Trophoblast cell (in vitro differentiated cells and primary cell): ENCODE measurements at regions not wholly inside any gene's neighbourhood (a gene's known extent, or its start where the extent isn't known, plus 50 kb on each side); places are given as distances from the start of the nearest gene placed in this dataset.

Experiments used
- DNase-seq, 2 donors: peaks; one replicate each; pipeline ENCODE4 v3.0.0-alpha.2; 2016
- H2AFZ ChIP-seq: 2 replicates; pipeline ENCODE4 v1.6.1; 2013; ENCODE audit warnings: low read length, moderate library complexity, mild to moderate bottlenecking; ENCODE audit not compliant: insufficient read depth, poor library complexity
- H2AK5ac ChIP-seq: 2 replicates; pipeline ENCODE4 v1.6.1; 2013; ENCODE audit warnings: mild to moderate bottlenecking, low read length
- H2BK120ac ChIP-seq: 2 replicates; pipeline ENCODE4 v1.6.1; 2013; ENCODE audit warnings: low read length, mild to moderate bottlenecking, moderate library complexity; ENCODE audit not compliant: insufficient read depth, poor library complexity
- H2BK12ac ChIP-seq: 2 replicates; pipeline ENCODE4 v1.6.1; 2013; ENCODE audit warnings: mild to moderate bottlenecking, low read length, moderate library complexity
- H2BK5ac ChIP-seq: 2 replicates; pipeline ENCODE4 v1.6.1; 2013; ENCODE audit warnings: low read length, low read depth, moderate library complexity, mild to moderate bottlenecking; ENCODE audit not compliant: poor library complexity
- H3K14ac ChIP-seq: 2 replicates; pipeline ENCODE4 v1.6.1; 2013; ENCODE audit warnings: mild to moderate bottlenecking, low read length
- H3K18ac ChIP-seq: 2 replicates; pipeline ENCODE4 v1.6.1; 2013; ENCODE audit warnings: mild to moderate bottlenecking, low read length
- H3K23ac ChIP-seq: 2 replicates; pipeline ENCODE4 v1.6.1; 2013; ENCODE audit warnings: low read length
- H3K27ac ChIP-seq: 2 replicates; pipeline ENCODE4 v1.5.1; 2013; ENCODE audit warnings: low read depth, mild to moderate bottlenecking, inconsistent platforms, low read length, moderate library complexity
- H3K27me3 ChIP-seq: 2 replicates; pipeline ENCODE4 v1.6.1; 2013; ENCODE audit warnings: inconsistent platforms, mild to moderate bottlenecking, low read length, moderate library complexity; ENCODE audit not compliant: insufficient read depth
- H3K36me3 ChIP-seq, 2 experiments: 1 replicate in 1 of 2; 2 replicates in 1 of 2; pipeline ENCODE4 v1.6.1; 2013; ENCODE audit warnings: low read length in 2 of 2, mild to moderate bottlenecking in 2 of 2, moderate library complexity in 1 of 2; ENCODE audit not compliant: insufficient read depth in 2 of 2, control insufficient read depth in 1 of 2
- H3K4ac ChIP-seq: 2 replicates; pipeline ENCODE4 v1.6.1; 2013; ENCODE audit warnings: low read depth, mild to moderate bottlenecking, low read length, moderate library complexity
- H3K4me1 ChIP-seq, 2 experiments: 1 replicate in 1 of 2; 2 replicates in 1 of 2; pipeline ENCODE4 v1.6.1; 2013; ENCODE audit warnings: low read length in 2 of 2, mild to moderate bottlenecking in 2 of 2, moderate library complexity in 1 of 2; ENCODE audit not compliant: insufficient read depth in 2 of 2, control insufficient read depth in 1 of 2
- H3K4me2 ChIP-seq: 2 replicates; pipeline ENCODE4 v1.6.1; 2013; ENCODE audit warnings: inconsistent platforms, mild to moderate bottlenecking, low read length, moderate library complexity
- H3K4me3 ChIP-seq: 2 replicates; pipeline ENCODE4 v1.5.1; 2013; ENCODE audit warnings: mild to moderate bottlenecking, low read depth, low read length, inconsistent platforms
- H3K79me1 ChIP-seq: one replicate; pipeline ENCODE4 v1.6.1; 2013; ENCODE audit warnings: low read length
- H3K79me2 ChIP-seq: 2 replicates; pipeline ENCODE4 v1.6.1; 2013; ENCODE audit warnings: low read length, mild to moderate bottlenecking; ENCODE audit not compliant: control insufficient read depth, insufficient read depth, poor library complexity
- H3K9ac ChIP-seq: 2 replicates; pipeline ENCODE4 v1.6.1; 2013; ENCODE audit warnings: mild to moderate bottlenecking, low read length
- H3K9me3 ChIP-seq: 2 replicates; pipeline ENCODE4 v1.6.1; 2013; ENCODE audit warnings: low read depth, mild to moderate bottlenecking, control low read depth, inconsistent platforms, low read length; ENCODE audit not compliant: insufficient read depth
- H4K12ac ChIP-seq: 2 replicates; pipeline ENCODE4 v1.6.1; 2013; ENCODE audit warnings: low read depth, mild to moderate bottlenecking, low read length, moderate library complexity
- H4K8ac ChIP-seq: 2 replicates; pipeline ENCODE4 v1.6.1; 2013; ENCODE audit warnings: low read depth, mild to moderate bottlenecking, low read length, moderate library complexity
- H4K91ac ChIP-seq: one replicate; pipeline ENCODE4 v1.6.1; 2013; ENCODE audit warnings: low read depth, mild to moderate bottlenecking, low read length, moderate library complexity
- WGBS: extraction: QIAGEN DNeasy Blood & Tissue Kit; methylation state at CpG from one replicate; pipeline ENCODE4 v1.1.7; 2013; ENCODE audit warnings: missing lambda C conversion rate; ENCODE audit not compliant: insufficient read length, insufficient coverage; ENCODE audit errors: extremely low coverage; 5-methylcytosine and 5-hydroxymethylcytosine counted together

DNA sequence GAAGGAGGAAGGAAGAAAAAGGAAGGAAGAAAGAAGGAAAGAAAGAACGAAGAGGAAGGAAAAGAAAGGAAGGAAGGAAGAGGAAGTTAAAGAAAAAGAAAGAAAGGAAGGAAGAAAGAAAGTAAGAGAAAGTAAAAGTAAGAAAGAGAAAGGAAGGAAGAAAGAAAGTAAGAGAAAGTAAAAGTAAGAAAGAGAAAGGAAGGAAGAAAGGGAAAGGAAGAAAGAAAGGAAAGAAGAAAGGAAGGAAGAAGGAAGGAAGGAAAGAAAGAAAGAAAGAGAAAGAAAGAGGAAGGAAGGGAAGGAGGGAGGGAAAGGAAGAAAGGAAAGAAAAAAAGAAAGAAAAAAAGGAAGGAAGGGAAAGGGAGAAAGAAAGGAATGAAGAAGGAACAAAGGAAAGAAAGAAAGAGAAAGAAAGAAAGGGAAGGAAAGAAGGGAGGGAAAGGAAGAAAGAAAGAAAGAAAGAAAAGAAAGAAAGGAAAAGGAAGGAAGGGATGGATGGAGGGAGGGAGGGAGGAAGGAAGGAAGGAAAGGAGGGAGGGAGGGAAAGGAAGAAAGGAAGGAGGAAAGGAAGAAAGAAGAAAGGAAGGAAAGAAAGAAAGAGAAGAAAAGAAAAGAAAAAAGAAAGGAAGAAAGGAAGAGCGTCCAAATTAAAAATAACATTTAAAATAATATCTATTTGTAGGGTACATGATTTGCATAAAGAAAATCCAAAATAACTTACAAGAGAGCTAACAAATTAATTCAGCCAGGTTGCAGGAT is 827.9 kb downstream of the TSN start:
- Histone ChIP-seq H3K4me2 (no peak overlapping the region), H3K4me3 (no peak overlapping the region), H2AFZ (no peak overlapping the region), H3K9ac (no peak overlapping the region), H3K27ac (no peak overlapping the region), H3K79me1 (no peaks in the 10 kb centered on the region), H2BK12ac (no peak overlapping the region), H4K12ac (no peak overlapping the region), H4K91ac (no peak overlapping the region), H3K36me3 (no peaks in the 10 kb centered on the region), H3K79me2 (no peaks in the 10 kb centered on the region), H2BK120ac (no peak overlapping the region), H2AK5ac (no peak overlapping the region), H3K9me3 (no peaks in the 10 kb centered on the region), H2BK5ac (no peak overlapping the region), H3K4me1 (no peaks in the 10 kb centered on the region), H4K8ac (no peak overlapping the region), H3K14ac (no peak overlapping the region), H3K18ac (no peak overlapping the region), H3K23ac (no peak overlapping the region), H3K4ac (no peak overlapping the region), H3K27me3 (no peaks in the 10 kb centered on the region)
- 88% methylated on average over 1 of the region's 2 CpGs for WGBS
- DNase-seq = no peak

DNA sequence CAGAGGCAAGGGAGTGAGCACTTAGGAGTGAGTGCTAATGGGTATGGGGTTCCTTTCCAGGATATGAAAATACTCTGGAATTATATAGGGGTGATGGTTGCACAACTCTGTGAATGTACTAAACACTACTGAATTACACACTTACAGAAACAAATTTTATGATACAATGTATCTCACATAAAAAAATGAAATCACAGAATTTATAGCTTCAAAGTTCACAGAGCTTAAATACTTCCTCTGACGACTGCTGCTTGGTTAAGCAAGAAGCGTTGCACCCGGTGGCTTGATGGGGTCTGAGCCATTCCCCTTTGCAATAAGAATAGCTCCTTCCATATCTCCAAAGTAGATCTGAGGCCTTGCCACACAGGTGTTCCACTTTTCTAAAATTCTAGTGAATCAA is 835.1 kb downstream of the TSN start:
- H3K79me2 ChIP-seq = no peaks in the 10 kb centered on the region
- H3K14ac ChIP-seq = no peak overlapping the region
- DNase-seq = no peak
- H3K4ac ChIP-seq = no peak overlapping the region
- H3K23ac ChIP-seq = no peak overlapping the region
- no CpG with 5 or more reads among the region's 3 CpGs for WGBS
- no peak overlapping the region for H4K12ac ChIP-seq
- H3K9ac ChIP-seq = no peak overlapping the region
- H3K4me3 ChIP-seq = no peak overlapping the region
- no peaks in the 10 kb centered on the region for H3K36me3 ChIP-seq
- H3K18ac ChIP-seq = no peak overlapping the region
- H3K79me1 ChIP-seq = no peaks in the 10 kb centered on the region
- no peak overlapping the region for H2AK5ac ChIP-seq
- peaks cover 0 to 2% of the 10 kb centered on the region in 2 experiments for H3K4me1 ChIP-seq
- no peak overlapping the region for H2BK5ac ChIP-seq
- no peak overlapping the region for H3K27ac ChIP-seq
- H3K4me2 ChIP-seq = no peak overlapping the region
- no peak overlapping the region for H2BK120ac ChIP-seq
- no peak overlapping the region for H2AFZ ChIP-seq
- H4K8ac ChIP-seq = no peak overlapping the region
- H4K91ac ChIP-seq = no peak overlapping the region
- no peaks in the 10 kb centered on the region for H3K27me3 ChIP-seq
- no peaks in the 10 kb centered on the region for H3K9me3 ChIP-seq
- H2BK12ac ChIP-seq = no peak overlapping the region

DNA sequence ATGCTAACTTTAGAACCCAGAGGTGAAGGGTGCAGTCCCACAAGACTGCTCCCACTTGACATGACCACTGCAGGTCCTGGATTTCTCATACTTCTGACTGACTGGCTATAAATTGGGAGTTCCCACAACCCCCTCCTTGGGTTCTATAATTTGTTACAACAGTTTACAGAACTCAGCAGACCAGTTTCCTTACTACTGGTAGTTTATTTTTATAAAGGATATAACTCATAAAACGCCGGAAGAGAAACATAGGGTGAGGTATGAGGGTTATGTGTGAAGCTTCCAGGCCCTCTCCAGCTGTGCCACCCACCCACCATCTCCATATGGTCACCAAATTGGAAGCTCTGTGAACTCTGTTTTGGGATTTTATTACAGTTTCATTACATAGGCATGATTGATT is 839.6 kb downstream of the TSN start:
- H3K4me2 ChIP-seq = no peak overlapping the region
- H2AFZ ChIP-seq = no peak overlapping the region
- H3K27ac ChIP-seq = no peak overlapping the region
- no peak overlapping the region for H3K4me3 ChIP-seq
- H3K18ac ChIP-seq = no peak overlapping the region
- H2BK12ac ChIP-seq = no peak overlapping the region
- H2BK120ac ChIP-seq = no peak overlapping the region
- no peak for DNase-seq
- H4K12ac ChIP-seq = no peak overlapping the region
- no peak overlapping the region for H3K14ac ChIP-seq
- H3K36me3 ChIP-seq = no peaks in the 10 kb centered on the region
- H3K9ac ChIP-seq = no peak overlapping the region
- no peaks in the 10 kb centered on the region for H3K79me2 ChIP-seq
- no peak overlapping the region for H2AK5ac ChIP-seq
- H3K4me1 ChIP-seq = peaks cover 0 to 2% of the 10 kb centered on the region in 2 experiments
- no peak overlapping the region for H2BK5ac ChIP-seq
- H3K23ac ChIP-seq = no peak overlapping the region
- no peak overlapping the region for H4K8ac ChIP-seq
- WGBS = no CpG with 5 or more reads among the region's 2 CpGs
- H3K27me3 ChIP-seq = no peaks in the 10 kb centered on the region
- no peak overlapping the region for H4K91ac ChIP-seq
- H3K4ac ChIP-seq = no peak overlapping the region
- H3K79me1 ChIP-seq = no peaks in the 10 kb centered on the region
- H3K9me3 ChIP-seq = no peaks in the 10 kb centered on the region

DNA sequence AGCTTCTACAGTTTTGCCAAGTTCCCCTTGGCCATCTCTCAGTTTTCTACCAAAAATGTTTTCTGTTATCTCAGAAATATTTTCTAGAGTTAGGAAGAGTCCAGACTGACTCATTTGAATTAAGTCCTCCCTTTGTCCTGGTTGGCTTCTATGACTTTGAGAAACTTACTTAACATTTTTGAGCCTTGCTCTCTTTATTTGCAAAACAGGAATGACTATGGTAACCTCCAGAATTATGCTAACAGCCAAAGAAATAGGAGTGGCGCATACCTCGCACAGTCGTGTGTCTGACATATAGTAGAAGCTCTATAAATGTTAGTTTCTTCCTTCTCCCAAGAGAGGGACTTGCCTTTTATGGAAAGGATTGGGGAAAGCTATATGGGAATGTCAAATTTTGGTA is 841.1 kb downstream of the TSN start:
- no CpG with 5 or more reads among the region's 3 CpGs for WGBS
- H4K91ac ChIP-seq = no peak overlapping the region
- H2BK5ac ChIP-seq = no peak overlapping the region
- H2AFZ ChIP-seq = no peak overlapping the region
- H3K79me2 ChIP-seq = no peaks in the 10 kb centered on the region
- no peak overlapping the region for H3K4me2 ChIP-seq
- H3K18ac ChIP-seq = no peak overlapping the region
- H3K23ac ChIP-seq = no peak overlapping the region
- no peak overlapping the region for H3K4ac ChIP-seq
- H3K27ac ChIP-seq = no peak overlapping the region
- no peak overlapping the region for H4K8ac ChIP-seq
- H3K79me1 ChIP-seq = no peaks in the 10 kb centered on the region
- H3K9me3 ChIP-seq = no peaks in the 10 kb centered on the region
- H2BK12ac ChIP-seq = no peak overlapping the region
- no peak overlapping the region for H4K12ac ChIP-seq
- H3K4me3 ChIP-seq = no peak overlapping the region
- no peak overlapping the region for H3K9ac ChIP-seq
- no peak for DNase-seq
- H3K27me3 ChIP-seq = no peaks in the 10 kb centered on the region
- H2BK120ac ChIP-seq = no peak overlapping the region
- H3K14ac ChIP-seq = no peak overlapping the region
- no peaks in the 10 kb centered on the region for H3K4me1 ChIP-seq
- H3K36me3 ChIP-seq = no peaks in the 10 kb centered on the region
- H2AK5ac ChIP-seq = no peak overlapping the region
